ENCODE measurements at regions not wholly inside any gene's neighbourhood (a gene's known extent, or its start where the extent isn't known, plus 50 kb on each side); places are given as distances from the start of the nearest gene placed in this dataset.

DNA sequence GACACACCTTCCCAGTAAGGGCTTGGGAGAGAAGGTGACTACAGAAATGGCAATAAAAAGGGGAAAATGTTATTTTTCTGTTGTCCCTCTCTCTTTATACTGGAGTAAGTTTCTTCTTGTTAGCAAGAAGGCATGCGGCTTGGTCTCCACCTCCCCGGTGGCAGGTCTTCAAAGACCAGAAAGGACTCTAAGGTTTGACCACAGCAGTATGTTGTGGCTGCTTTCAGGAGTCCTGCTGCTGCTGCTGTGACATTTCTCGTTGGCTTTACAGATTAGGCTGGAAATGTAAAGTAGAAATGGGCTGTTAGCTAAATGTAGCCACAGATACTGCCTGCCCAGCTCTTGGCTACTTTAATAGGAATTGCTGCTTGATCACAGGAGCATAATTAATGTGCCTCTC is 175.8 kb upstream of the ZBTB20 start:
- Histone ChIP-seq H3K27me3 (ENCODE audit: low read length) (no peaks in the 10 kb centered on the region), H4K20me1 (ENCODE audit: low read depth, low read length) (no peaks in the 10 kb centered on the region), H3K9me2 (replicated peaks; ENCODE audit: insufficient read depth, low read length) (no peaks in the 10 kb centered on the region), H2AFZ (ENCODE audit: low read depth, low read length, severe bottlenecking) (no peak overlapping the region), H3K36me3 (ENCODE audit: low read length) (no peaks in the 10 kb centered on the region), H3K27ac (ENCODE audit: low read depth, low read length) (no peak overlapping the region), H3K4me3 (ENCODE audit: insufficient read depth, low read length, poor library complexity, severe bottlenecking) (no peak overlapping the region), H3K4me2 (ENCODE audit: low read depth, low read length, poor library complexity, severe bottlenecking) (no peak overlapping the region), H3F3A (ENCODE audit: insufficient read depth) (no peaks in the 10 kb centered on the region), H3K9ac (ENCODE audit: low read length) (no peak overlapping the region), H3K9me3 (ENCODE audit: insufficient read depth, low read length) (no peaks in the 10 kb centered on the region), H3K79me2 (ENCODE audit: insufficient read depth, low read length) (no peaks in the 10 kb centered on the region)
- no peak for TF ChIP-seq EZH2phosphoT487 (conservative IDR thresholded peaks at IDR 0.05; ENCODE audit: low read length)
- TF ChIP-seq, protein P1, sequence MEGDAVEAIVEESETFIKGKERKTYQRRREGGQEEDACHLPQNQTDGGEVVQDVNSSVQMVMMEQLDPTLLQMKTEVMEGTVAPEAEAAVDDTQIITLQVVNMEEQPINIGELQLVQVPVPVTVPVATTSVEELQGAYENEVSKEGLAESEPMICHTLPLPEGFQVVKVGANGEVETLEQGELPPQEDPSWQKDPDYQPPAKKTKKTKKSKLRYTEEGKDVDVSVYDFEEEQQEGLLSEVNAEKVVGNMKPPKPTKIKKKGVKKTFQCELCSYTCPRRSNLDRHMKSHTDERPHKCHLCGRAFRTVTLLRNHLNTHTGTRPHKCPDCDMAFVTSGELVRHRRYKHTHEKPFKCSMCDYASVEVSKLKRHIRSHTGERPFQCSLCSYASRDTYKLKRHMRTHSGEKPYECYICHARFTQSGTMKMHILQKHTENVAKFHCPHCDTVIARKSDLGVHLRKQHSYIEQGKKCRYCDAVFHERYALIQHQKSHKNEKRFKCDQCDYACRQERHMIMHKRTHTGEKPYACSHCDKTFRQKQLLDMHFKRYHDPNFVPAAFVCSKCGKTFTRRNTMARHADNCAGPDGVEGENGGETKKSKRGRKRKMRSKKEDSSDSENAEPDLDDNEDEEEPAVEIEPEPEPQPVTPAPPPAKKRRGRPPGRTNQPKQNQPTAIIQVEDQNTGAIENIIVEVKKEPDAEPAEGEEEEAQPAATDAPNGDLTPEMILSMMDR (IDR thresholded peaks at IDR 0.05; ENCODE audit: insufficient read depth, low read length, poor library complexity, severe bottlenecking), result no peak

DNA sequence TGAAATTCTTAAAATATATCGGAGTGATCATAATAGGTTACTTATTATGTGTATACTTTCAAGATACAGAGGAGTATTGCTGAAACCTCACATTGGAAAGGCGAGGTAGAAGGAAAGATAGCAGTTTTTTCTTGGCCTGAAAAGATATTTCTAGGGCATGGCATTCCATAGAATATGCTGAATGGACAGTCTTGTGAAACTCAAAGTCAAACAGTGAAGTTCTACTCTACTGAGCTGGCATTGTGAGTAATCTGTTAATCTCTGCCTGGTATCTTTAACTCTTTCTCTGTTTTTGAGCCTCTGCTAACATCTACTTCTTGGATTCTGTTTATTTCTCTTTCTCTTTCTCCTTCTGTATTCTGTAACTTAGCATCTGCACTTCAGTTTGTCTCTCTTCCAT is 176.3 kb upstream of the ZBTB20 start:
- Histone ChIP-seq H3K27ac (ENCODE audit: low read depth, low read length) (no peak overlapping the region), H3K4me3 (ENCODE audit: insufficient read depth, low read length, poor library complexity, severe bottlenecking) (no peak overlapping the region), H2AFZ (ENCODE audit: low read depth, low read length, severe bottlenecking) (no peak overlapping the region), H3K9me2 (replicated peaks; ENCODE audit: insufficient read depth, low read length) (no peaks in the 10 kb centered on the region), H3K79me2 (ENCODE audit: insufficient read depth, low read length) (no peaks in the 10 kb centered on the region), H4K20me1 (ENCODE audit: low read depth, low read length) (no peaks in the 10 kb centered on the region), H3F3A (ENCODE audit: insufficient read depth) (no peaks in the 10 kb centered on the region), H3K4me2 (ENCODE audit: low read depth, low read length, poor library complexity, severe bottlenecking) (no peak overlapping the region), H3K9ac (ENCODE audit: low read length) (no peak overlapping the region), H3K27me3 (ENCODE audit: low read length) (no peaks in the 10 kb centered on the region), H3K36me3 (ENCODE audit: low read length) (no peaks in the 10 kb centered on the region), H3K9me3 (ENCODE audit: insufficient read depth, low read length) (no peaks in the 10 kb centered on the region)
- TF ChIP-seq EZH2phosphoT487 (conservative IDR thresholded peaks at IDR 0.05; ENCODE audit: low read length), result no peak
- TF ChIP-seq, protein P1 (IDR thresholded peaks at IDR 0.05; ENCODE audit: insufficient read depth, low read length, poor library complexity, severe bottlenecking), result no peak

DNA sequence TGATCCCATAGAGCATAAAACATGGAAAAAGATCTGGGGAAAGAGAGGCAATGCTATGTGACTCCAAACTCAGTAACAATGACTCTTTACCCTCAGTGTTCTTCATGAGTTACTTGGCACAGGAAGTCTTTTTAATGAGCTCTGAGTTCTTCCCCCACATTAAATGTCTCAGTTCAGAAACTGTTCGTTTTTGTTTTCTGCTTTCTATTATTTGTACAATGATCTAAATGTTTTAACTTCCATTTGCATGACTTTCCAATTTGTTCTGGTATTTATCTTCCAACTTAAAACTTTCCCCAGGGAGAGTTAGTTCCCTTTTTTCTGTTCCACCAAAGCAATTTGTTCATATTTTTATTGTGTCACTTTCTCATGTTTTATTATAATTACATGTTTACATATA is 177.0 kb upstream of the ZBTB20 start:
- H4K20me1 ChIP-seq (ENCODE audit: low read depth, low read length), result no peaks in the 10 kb centered on the region
- no peaks in the 10 kb centered on the region for H3K79me2 ChIP-seq (ENCODE audit: insufficient read depth, low read length)
- H3K27ac ChIP-seq (ENCODE audit: low read depth, low read length), result no peak overlapping the region
- H3K4me2 ChIP-seq (ENCODE audit: low read depth, low read length, poor library complexity, severe bottlenecking), result no peak overlapping the region
- no peaks in the 10 kb centered on the region for H3K36me3 ChIP-seq (ENCODE audit: low read length)
- H3K4me3 ChIP-seq (ENCODE audit: insufficient read depth, low read length, poor library complexity, severe bottlenecking), result no peak overlapping the region
- H3K27me3 ChIP-seq (ENCODE audit: low read length), result no peaks in the 10 kb centered on the region
- H3K9ac ChIP-seq (ENCODE audit: low read length), result no peak overlapping the region
- H3K9me2 ChIP-seq (replicated peaks; ENCODE audit: insufficient read depth, low read length), result no peaks in the 10 kb centered on the region
- no peaks in the 10 kb centered on the region for H3F3A ChIP-seq (ENCODE audit: insufficient read depth)
- H3K9me3 ChIP-seq (ENCODE audit: insufficient read depth, low read length), result no peaks in the 10 kb centered on the region
- no peak overlapping the region for H2AFZ ChIP-seq (ENCODE audit: low read depth, low read length, severe bottlenecking)
- TF ChIP-seq EZH2phosphoT487 (conservative IDR thresholded peaks at IDR 0.05; ENCODE audit: low read length), result no peak
- TF ChIP-seq, protein P1 (IDR thresholded peaks at IDR 0.05; ENCODE audit: insufficient read depth, low read length, poor library complexity, severe bottlenecking), result no peak

Measured in SU-DHL-6 (cell line).